Large intestine (tissue), 3 donors: ENCODE measurements at regions not wholly inside any gene's neighbourhood (a gene's known extent, or its start where the extent isn't known, plus 50 kb on each side); places are given as distances from the start of the nearest gene placed in this dataset.

ENCODE experiments used
- DNase-seq, 2 donors: peaks; one replicate each; pipeline versions ENCODE4 v3.0.0 to v3.0.0-alpha.2; 2013
- H3K27ac ChIP-seq: one replicate; pipeline ENCODE4 v1.5.1; 2013; ENCODE audit warnings: low read length
- H3K27me3 ChIP-seq: 2 replicates; pipeline ENCODE4 v1.6.1; 2013; ENCODE audit warnings: low read length; ENCODE audit not compliant: control insufficient read depth, insufficient read depth
- H3K36me3 ChIP-seq: 2 replicates; pipeline ENCODE4 v1.6.1; 2013; ENCODE audit warnings: low read length; ENCODE audit not compliant: control insufficient read depth, insufficient read depth
- H3K4me1 ChIP-seq: one replicate; pipeline ENCODE4 v1.6.1; 2013; ENCODE audit warnings: low read length; ENCODE audit not compliant: control insufficient read depth, insufficient read depth
- H3K4me3 ChIP-seq: one replicate; pipeline ENCODE4 v1.5.1; 2013; ENCODE audit warnings: low read length
- H3K9me3 ChIP-seq: one replicate; pipeline ENCODE4 v1.6.1; 2013; ENCODE audit warnings: mild to moderate bottlenecking, low read depth, low read length, moderate library complexity; ENCODE audit not compliant: control insufficient read depth
- WGBS: methylation state at CpG from one replicate; pipeline ENCODE4 v1.1.5; 2013; ENCODE audit warnings: low lambda C conversion rate; ENCODE audit not compliant: insufficient coverage; 5-methylcytosine and 5-hydroxymethylcytosine counted together

GRCh38 chr13:55714120-55714519 lies 1426.6 kb upstream of the PRR20A start:
- H3K4me1 ChIP-seq: no peaks in the 10 kb centered on the region
- no peak overlapping the region for H3K27ac ChIP-seq
- no peak overlapping the region for H3K4me3 ChIP-seq
- no peaks in the 10 kb centered on the region for H3K36me3 ChIP-seq
- H3K9me3 ChIP-seq: no peaks in the 10 kb centered on the region
- H3K27me3 ChIP-seq: no peaks in the 10 kb centered on the region
- no peak for DNase-seq

GRCh38 chr13:55727683-55728082 lies 1413.0 kb upstream of the PRR20A start:
- DNase-seq: no peak
- H3K36me3 ChIP-seq: no peaks in the 10 kb centered on the region
- H3K27me3 ChIP-seq: no peaks in the 10 kb centered on the region
- 91% methylated on average over 4 of the region's 5 CpGs for WGBS
- H3K9me3 ChIP-seq: no peaks in the 10 kb centered on the region
- no peaks in the 10 kb centered on the region for H3K4me1 ChIP-seq
- no peak overlapping the region for H3K27ac ChIP-seq
- no peak overlapping the region for H3K4me3 ChIP-seq

GRCh38 chr13:55728247-55728646 lies 1412.5 kb upstream of the PRR20A start:
- no peaks in the 10 kb centered on the region for H3K27me3 ChIP-seq
- H3K4me3 ChIP-seq: no peak overlapping the region
- no peak overlapping the region for H3K27ac ChIP-seq
- WGBS: no CpG with 5 or more reads among the region's 2 CpGs
- no peaks in the 10 kb centered on the region for H3K9me3 ChIP-seq
- DNase-seq: no peak
- H3K4me1 ChIP-seq: no peaks in the 10 kb centered on the region
- no peaks in the 10 kb centered on the region for H3K36me3 ChIP-seq

GRCh38 chr13:55745828-55746227 lies 1394.9 kb upstream of the PRR20A start:
- H3K4me3 ChIP-seq: no peak overlapping the region
- H3K9me3 ChIP-seq: no peaks in the 10 kb centered on the region
- no peak for DNase-seq
- H3K27me3 ChIP-seq: no peaks in the 10 kb centered on the region
- H3K36me3 ChIP-seq: no peaks in the 10 kb centered on the region
- no peak overlapping the region for H3K27ac ChIP-seq
- no peaks in the 10 kb centered on the region for H3K4me1 ChIP-seq
- 59% methylated on average over 2 of the region's 2 CpGs for WGBS

GRCh38 chr13:55761986-55762385 lies 1378.7 kb upstream of the PRR20A start:
- H3K36me3 ChIP-seq: no peaks in the 10 kb centered on the region
- H3K9me3 ChIP-seq: no peaks in the 10 kb centered on the region
- no peaks in the 10 kb centered on the region for H3K4me1 ChIP-seq
- no peak for DNase-seq
- H3K27ac ChIP-seq: no peak overlapping the region
- WGBS: no CpG with 5 or more reads among the region's 3 CpGs
- H3K27me3 ChIP-seq: no peaks in the 10 kb centered on the region
- H3K4me3 ChIP-seq: no peak overlapping the region

- no peaks in the 10 kb centered on the region for H3K9me3 ChIP-seq
- DNase-seq: no peak
- no peak overlapping the region for H3K27ac ChIP-seq
- no peaks in the 10 kb centered on the region for H3K27me3 ChIP-seq
- no peaks in the 10 kb centered on the region for H3K36me3 ChIP-seq
- no CpG with 5 or more reads among the region's 2 CpGs for WGBS
- no peaks in the 10 kb centered on the region for H3K4me1 ChIP-seq
- no peak overlapping the region for H3K4me3 ChIP-seq
These were observed 1363.1 kb upstream of the PRR20A start for GRCh38 chr13:55777612-55778011.

GRCh38 chr13:55783841-55784240 lies 1356.9 kb upstream of the PRR20A start:
- Histone ChIP-seq H3K4me1 (no peaks in the 10 kb centered on the region), H3K9me3 (no peaks in the 10 kb centered on the region), H3K36me3 (no peaks in the 10 kb centered on the region), H3K27ac (no peak overlapping the region), H3K27me3 (no peaks in the 10 kb centered on the region), H3K4me3 (no peak overlapping the region)
- WGBS: 80% methylated on average over 1 of the region's 1 CpG
- DNase-seq: no peak

- WGBS: 100% methylated on average over 1 of the region's 1 CpG
- no peaks in the 10 kb centered on the region for H3K27me3 ChIP-seq
- H3K4me1 ChIP-seq: no peaks in the 10 kb centered on the region
- H3K9me3 ChIP-seq: peaks cover 2% of the 10 kb centered on the region
- no peak overlapping the region for H3K27ac ChIP-seq
- no peaks in the 10 kb centered on the region for H3K36me3 ChIP-seq
- no peak for DNase-seq
- H3K4me3 ChIP-seq: no peak overlapping the region
These were observed 1352.2 kb upstream of the PRR20A start for GRCh38 chr13:55788548-55788947.

GRCh38 chr13:55792544-55793193 lies 1348.0 kb upstream of the PRR20A start:
- no peaks in the 10 kb centered on the region for H3K4me1 ChIP-seq
- peaks cover 2% of the 10 kb centered on the region for H3K9me3 ChIP-seq
- H3K27me3 ChIP-seq: no peaks in the 10 kb centered on the region
- DNase-seq: no peak
- no peak overlapping the region for H3K27ac ChIP-seq
- WGBS: 89% methylated on average over 2 of the region's 3 CpGs
- no peaks in the 10 kb centered on the region for H3K36me3 ChIP-seq
- no peak overlapping the region for H3K4me3 ChIP-seq

GRCh38 chr13:55815458-55816033 lies 1325.2 kb upstream of the PRR20A start:
- Histone ChIP-seq H3K27ac (no peak overlapping the region), H3K4me3 (no peak overlapping the region), H3K36me3 (no peaks in the 10 kb centered on the region), H3K27me3 (no peaks in the 10 kb centered on the region), H3K9me3 (no peaks in the 10 kb centered on the region), H3K4me1 (no peaks in the 10 kb centered on the region)
- DNase-seq: no peak
- no CpG with 5 or more reads among the region's 7 CpGs for WGBS

- DNase-seq: peak in 1 of 2 donors; percentile 1
- no CpG with 5 or more reads among the region's 1 CpG for WGBS
These were observed 1323.6 kb upstream of the PRR20A start for GRCh38 chr13:55816976-55817601.

More at GRCh38 chr13:55816976-55817601, 1323.6 kb upstream of the PRR20A start:
- no peak overlapping the region for H3K27ac ChIP-seq
- no peaks in the 10 kb centered on the region for H3K27me3 ChIP-seq
- H3K36me3 ChIP-seq: no peaks in the 10 kb centered on the region
- no peaks in the 10 kb centered on the region for H3K4me1 ChIP-seq
- no peak overlapping the region for H3K4me3 ChIP-seq
- no peaks in the 10 kb centered on the region for H3K9me3 ChIP-seq
